Dedifferentiated amniotic fluid mesenchymal stem cell (primary cell): ENCODE measurements at regions not wholly inside any gene's neighbourhood (a gene's known extent, or its start where the extent isn't known, plus 50 kb on each side); places are given as distances from the start of the nearest gene placed in this dataset.

Experiments
- DNase-seq: peaks from one replicate; pipeline ENCODE4 v3.0.0-alpha.2; 2016; ENCODE audit errors: extremely low spot score

DNA sequence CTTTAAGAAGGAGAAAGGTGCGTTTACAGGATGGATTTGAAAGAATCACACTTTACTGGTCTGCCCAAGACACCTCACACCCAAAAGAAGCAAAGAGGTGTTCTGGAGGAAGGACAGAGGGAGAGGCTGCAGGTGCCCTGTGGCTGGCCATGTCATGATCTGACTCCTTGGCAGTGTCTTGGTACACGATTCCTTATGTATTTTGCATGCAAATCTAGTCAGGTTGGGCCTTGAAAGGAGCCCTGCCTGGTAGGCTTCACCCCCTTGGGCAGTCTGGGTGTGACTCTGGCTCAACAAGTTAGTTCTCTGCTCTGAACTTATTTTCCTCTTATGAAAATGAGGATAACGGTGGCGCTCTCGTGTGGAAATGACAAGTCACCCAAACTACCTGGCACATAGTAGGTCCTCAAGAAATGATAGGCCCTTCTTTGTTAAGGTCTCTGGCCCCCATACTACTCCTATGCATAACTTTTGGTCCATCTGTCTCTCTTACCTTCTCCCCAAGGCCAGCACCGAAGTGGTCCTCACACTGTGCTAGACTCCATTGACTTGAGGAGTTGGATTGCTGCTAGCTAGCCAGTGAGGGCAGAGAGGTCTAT, 212.5 kb downstream of the SEMA6A start:
- no peak for DNase-seq

DNA sequence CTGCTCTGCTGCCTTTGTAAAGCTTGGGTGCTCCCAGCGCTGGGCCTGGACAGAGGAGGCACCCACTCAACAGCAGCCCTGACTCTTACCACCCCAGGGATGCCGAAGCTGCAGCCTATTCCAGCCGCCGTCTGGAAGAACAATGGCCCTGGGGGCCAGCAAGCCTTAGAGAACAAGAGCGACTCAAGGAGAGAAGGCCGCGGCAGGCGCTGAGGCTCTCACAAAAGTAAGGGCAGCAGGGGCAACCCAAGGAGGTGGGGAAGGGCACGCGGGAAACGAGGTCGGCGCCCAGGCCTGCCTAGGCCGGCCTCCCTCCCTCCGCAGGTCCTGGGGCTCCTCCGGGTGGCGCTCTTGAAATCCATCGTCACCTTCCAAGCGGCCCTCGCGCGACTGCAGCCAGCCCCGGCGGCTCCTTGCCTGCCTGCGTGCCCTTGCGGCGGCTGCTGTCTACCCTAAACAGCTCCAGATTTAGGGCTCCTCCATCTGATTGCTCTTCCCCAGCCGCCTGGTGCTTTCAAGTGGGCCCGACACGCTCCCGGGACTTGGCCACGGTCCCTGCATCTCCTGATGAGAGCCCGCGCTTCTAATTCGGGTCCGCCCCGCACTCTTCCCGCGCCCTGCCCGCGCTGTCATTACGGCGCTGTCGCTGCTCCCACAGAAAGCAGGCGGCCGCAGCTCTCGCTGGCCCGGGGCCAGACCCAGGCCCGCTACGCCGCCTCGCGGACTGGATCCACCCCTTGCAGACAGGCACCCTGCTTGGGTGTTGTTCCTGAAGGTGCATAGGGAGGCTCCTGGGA, 213.3 kb downstream of the SEMA6A start:
- DNase-seq, result no peak

DNA sequence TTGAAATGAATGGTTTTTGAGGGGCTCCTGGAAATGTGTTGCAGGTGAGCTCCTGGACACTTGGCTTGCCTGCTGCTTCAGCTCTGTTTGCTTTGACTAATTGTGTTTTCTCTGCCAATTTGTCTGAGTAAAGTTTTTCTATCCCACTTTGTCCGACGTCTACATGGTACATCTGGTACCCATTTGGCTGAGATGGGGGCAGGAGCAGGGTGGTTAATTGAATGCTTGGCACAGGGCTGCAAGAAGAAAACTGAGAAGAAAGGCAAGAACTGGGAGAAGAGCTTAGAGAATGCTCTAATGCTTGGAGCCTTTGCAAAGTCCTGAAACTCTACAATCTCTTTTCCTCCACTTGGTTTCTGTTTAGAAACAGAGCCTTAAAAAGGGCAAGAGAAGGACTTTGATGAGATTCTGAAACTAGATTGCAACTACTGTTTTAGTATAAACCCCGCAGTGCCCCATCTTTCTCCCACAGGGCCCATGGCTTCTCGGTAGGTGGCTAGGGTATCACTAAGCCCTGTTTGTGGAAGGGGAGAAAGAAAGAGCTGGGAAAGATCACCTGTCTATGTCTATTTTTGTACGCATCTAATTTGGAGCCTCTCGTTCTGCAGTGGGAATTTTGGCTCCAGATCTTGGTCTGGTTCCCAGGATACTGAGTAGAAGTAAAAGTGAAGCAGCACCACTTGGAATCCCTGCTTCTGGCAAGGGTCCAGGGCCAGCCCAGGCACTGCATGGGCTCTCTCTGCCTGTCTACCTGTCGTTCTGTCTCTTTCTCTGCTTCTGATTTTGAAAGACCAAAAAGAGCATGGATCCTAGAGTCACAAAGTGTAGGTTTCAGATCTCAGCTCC, 214.4 kb downstream of the SEMA6A start:
- DNase-seq, result peak; percentile 20

DNA sequence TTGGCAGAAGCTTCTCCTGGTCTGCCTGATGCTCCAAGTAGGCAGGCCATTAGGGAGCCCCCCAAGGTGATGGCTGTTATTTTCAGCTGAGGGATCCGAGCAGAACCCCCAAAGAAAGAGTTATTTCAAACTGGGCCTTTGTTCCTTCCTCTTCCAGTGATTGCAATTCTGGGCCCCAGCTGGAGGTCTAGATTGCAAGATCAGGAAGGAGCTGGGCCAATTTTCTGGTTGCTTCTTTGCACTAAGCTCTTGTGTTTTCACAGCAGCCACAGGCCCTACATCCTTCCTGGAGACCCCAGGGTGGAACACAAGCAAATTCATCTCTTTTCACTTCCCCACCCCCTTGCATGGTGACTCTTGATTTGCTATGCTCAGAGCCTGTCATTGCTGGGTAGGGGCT, 215.0 kb downstream of the SEMA6A start:
- no peak for DNase-seq

DNA sequence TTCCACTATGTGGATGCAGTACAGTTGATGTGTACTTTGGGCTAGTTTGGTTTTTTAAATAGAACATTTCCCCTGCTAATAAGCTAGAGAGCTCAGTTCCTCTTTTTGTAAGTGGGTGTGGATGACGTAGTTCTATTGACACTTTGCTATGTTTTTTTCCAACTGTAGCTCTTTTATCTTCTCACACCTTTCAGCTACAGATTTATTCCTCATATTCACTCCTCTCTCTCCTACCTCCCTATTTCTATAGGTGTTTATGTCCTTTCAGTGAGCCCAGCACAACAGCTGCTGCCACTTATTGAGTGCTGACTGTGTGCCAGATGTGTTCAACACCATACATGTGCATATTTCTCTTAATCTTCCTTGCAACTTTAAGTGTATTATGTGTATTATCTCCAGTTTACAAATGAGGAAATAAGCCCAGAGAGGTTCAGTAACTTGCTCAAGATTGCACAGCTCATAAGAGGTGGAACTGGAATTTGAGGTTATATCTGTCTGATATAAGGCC, 215.7 kb downstream of the SEMA6A start:
- DNase-seq, result no peak

DNA sequence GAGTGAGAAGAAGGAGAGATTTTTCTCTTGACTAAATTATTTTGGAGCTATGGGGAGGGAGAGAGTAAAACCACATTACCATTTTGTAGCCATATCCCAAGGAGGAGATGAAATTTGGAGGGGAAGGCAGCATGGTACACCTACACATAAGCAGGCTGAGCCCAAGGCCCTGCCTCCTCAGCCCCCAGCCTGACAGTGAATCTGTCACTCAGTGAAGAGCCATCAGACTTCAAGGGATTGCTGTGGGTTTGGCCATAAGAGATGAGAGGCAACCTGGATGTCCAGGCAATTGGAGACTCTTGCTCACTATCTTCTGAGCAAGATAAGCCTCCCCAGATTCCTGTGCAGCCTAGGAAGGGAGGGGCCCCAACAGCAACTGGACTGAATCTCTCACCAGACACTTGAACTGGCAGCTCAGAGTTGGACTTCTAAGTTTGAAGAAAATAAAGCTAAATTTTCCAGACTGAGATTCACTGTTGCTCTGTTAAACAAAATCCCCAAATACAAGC, 216.6 kb downstream of the SEMA6A start:
- no peak for DNase-seq

DNA sequence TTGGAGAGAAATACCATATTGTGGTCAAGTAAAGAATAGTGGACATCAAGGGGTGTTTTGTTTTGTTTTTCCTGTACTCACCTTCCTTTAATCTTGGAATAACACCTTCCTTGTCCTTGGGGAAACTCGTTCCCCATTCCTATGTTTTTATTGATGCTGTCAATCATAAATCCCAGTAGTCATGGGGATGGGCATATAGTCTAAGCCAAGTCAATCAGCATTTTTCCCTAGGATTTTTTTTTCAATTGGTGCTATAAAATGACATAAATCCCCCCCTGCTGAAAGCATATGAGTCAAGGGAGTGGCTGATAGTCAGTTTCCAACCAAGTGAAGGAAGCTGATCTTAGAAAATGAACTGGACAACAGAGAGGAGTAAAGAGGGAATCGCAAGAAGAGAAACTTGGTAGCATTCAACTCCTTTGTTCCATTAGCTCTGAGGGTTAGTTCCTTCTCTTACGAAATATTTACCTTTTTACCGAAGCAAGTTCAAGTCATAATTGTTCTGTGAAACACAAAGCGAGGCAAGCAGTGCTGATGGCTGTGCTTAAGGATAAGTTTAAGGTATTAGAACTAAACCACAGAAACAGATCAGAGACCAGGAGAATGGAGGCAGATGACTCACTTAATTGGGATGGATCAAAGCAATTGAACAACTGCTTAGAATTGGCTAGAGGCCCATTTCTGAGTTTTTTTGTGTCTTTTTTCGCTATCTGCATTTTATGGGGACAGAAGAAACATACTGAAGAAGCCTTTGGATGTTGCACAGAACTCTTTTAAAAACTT, 218.6 kb downstream of the SEMA6A start:
- no peak for DNase-seq

DNA sequence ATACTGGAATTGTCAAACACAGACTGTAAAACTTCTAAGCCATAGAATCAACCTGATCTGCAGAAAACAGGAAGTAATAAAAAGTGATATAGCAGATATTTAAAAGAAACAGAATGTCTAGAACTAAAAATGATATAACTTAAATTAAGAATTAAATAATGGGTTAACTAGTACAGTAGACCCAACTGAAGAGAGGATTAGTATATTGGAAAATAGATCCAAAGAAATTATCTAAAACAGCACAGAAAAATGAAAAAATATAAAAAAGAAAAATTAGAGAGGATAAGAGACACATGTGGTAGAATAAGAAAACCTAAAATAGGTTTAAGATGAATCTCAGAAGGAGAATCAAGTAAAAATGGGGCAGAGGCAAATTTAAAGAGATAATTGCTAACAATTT, 219.9 kb downstream of the SEMA6A start:
- DNase-seq, result no peak

DNA sequence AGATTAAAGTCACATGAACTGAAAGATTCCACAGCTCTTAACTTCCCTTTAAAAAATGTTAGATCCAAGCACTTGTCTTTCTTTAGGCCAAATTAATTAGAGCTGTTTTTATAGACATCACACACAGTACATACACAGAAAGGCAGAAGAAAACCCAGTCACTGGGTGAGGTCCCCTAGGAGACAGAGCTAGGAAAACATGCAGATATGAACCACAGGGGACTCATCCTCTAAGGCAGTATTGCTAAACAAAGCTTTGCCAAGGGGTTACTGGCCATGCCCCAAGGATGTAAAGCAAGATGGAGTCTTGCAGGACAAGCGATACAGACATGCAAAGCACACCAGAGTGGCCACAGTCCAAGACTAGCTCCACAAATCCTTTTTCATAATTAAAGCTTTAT, 227.0 kb downstream of the SEMA6A start:
- DNase-seq, result no peak

DNA sequence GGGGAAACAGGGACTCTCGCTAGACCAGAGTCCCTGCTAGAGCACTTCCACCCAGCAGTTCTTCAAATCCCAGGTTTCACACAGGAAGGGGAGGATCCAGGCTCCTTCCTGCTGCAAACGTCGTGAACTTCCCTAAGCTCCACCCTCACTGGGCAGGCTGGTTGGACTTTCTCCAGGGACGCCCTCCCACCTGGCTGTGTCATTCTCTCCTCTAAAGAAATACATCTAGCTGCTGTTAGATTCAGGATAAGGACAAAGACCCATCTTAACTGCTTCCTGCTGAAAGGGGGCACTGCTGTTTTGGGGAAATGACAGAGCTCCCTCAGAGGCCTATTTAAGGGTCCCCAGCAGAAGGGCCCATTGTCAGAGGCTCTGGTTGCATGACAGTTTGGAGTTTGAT, 230.7 kb downstream of the SEMA6A start:
- no peak for DNase-seq
